Tongue (tissue), 1 donor: ENCODE measurements at regions not wholly inside any gene's neighbourhood (a gene's known extent, or its start where the extent isn't known, plus 50 kb on each side); places are given as distances from the start of the nearest gene placed in this dataset.

Source experiments
- DNase-seq: peaks from one replicate; pipeline ENCODE4 v3.0.0-alpha.2; 2015

- DNase-seq = no peak
Observed at GRCh38 chr2:9081750-9082149, 78.3 kb upstream of the MBOAT2 start.

- no peak for DNase-seq
Observed at GRCh38 chr2:9078405-9078804, 74.9 kb upstream of the MBOAT2 start.

- DNase-seq = no peak
Observed at GRCh38 chr2:9077691-9078090, 74.2 kb upstream of the MBOAT2 start.

GRCh38 chr2:9076755-9077154 lies 73.3 kb upstream of the MBOAT2 start:
- DNase-seq = no peak

GRCh38 chr2:9076210-9076609 lies 72.7 kb upstream of the MBOAT2 start:
- DNase-seq = no peak

GRCh38 chr2:9074930-9075329 lies 71.4 kb upstream of the MBOAT2 start:
- DNase-seq = no peak

- no peak for DNase-seq
Observed at GRCh38 chr2:9071584-9072124, 68.2 kb upstream of the MBOAT2 start.

GRCh38 chr2:9071032-9071431 lies 67.5 kb upstream of the MBOAT2 start:
- DNase-seq = no peak

GRCh38 chr2:9069543-9069942 lies 66.1 kb upstream of the MBOAT2 start:
- no peak for DNase-seq

- no peak for DNase-seq
Observed at GRCh38 chr2:9065901-9066300, 62.4 kb upstream of the MBOAT2 start.

GRCh38 chr2:9063023-9063606 lies 59.6 kb upstream of the MBOAT2 start:
- no peak for DNase-seq

GRCh38 chr2:9060819-9061218 lies 57.3 kb upstream of the MBOAT2 start:
- no peak for DNase-seq

GRCh38 chr2:9057939-9058761 lies 54.7 kb upstream of the MBOAT2 start:
- DNase-seq = peak; percentile 5

- no peak for DNase-seq
Observed at GRCh38 chr2:9055471-9055870, 52.0 kb upstream of the MBOAT2 start.

GRCh38 chr2:9053534-9053931 lies 50.0 kb upstream of the MBOAT2 start:
- DNase-seq = no peak
